Central memory CD8-positive, alpha-beta T cell (primary cell): ENCODE measurements at regions not wholly inside any gene's neighbourhood (a gene's known extent, or its start where the extent isn't known, plus 50 kb on each side); places are given as distances from the start of the nearest gene placed in this dataset.

ENCODE experiments used
- ATAC-seq: fragments of 150-1000 bp; cut with Tn5 transposase; replicated peaks from 2 replicates; pipeline ENCODE4 v1.10.0; 2022; ENCODE audit warnings: mild to moderate bottlenecking, moderate FRiP score, moderate number of reproducible peaks; ENCODE audit not compliant: poor library complexity, severe bottlenecking; ENCODE audit errors: extremely low read depth
- DNase-seq, 2 donors: peaks; one replicate each; pipeline ENCODE4 v3.0.0; 2021; ENCODE audit warnings: low spot score in 2 of 2
- H3K27ac Mint-ChIP-seq: one replicate; pipeline ENCODE4 v1.8.0; 2022; ENCODE audit warnings: low read depth, mild to moderate bottlenecking, moderate library complexity, mixed read lengths
- H3K27me3 Mint-ChIP-seq: one replicate; pipeline ENCODE4 v1.8.0; 2022; ENCODE audit warnings: mixed read lengths
- H3K36me3 Mint-ChIP-seq: one replicate; pipeline ENCODE4 v1.8.0; 2022; ENCODE audit warnings: mild to moderate bottlenecking, moderate library complexity, mixed read lengths; ENCODE audit not compliant: insufficient read depth
- H3K4me1 Mint-ChIP-seq: one replicate; pipeline ENCODE4 v1.8.0; 2022; ENCODE audit warnings: mixed read lengths
- H3K4me3 Mint-ChIP-seq: one replicate; pipeline ENCODE4 v1.8.0; 2022; ENCODE audit warnings: mild to moderate bottlenecking, moderate library complexity, mixed read lengths
- H3K9me3 Mint-ChIP-seq: one replicate; pipeline ENCODE4 v1.8.0; 2022; ENCODE audit warnings: mixed read lengths

- no peak for ATAC-seq
- Mint-ChIP-seq H3K36me3 (no peaks in the 10 kb centered on the region), H3K27me3 (no peaks in the 10 kb centered on the region), H3K9me3 (peaks cover 22% of the 10 kb centered on the region), H3K4me1 (no peaks in the 10 kb centered on the region), H3K27ac (no peak overlapping the region), H3K4me3 (no peak overlapping the region)
- no peak for DNase-seq
Observed at GRCh38 chr3:137463131-137463530, 301.0 kb upstream of the SOX14 start.

GRCh38 chr3:137464341-137464740, 299.8 kb upstream of the SOX14 start:
- peaks cover 22% of the 10 kb centered on the region for H3K9me3 Mint-ChIP-seq
- no peak overlapping the region for H3K4me3 Mint-ChIP-seq
- H3K36me3 Mint-ChIP-seq: no peaks in the 10 kb centered on the region
- no peaks in the 10 kb centered on the region for H3K27me3 Mint-ChIP-seq
- no peaks in the 10 kb centered on the region for H3K4me1 Mint-ChIP-seq
- no peak overlapping the region for H3K27ac Mint-ChIP-seq
- no peak for DNase-seq
- ATAC-seq: no peak

- DNase-seq (no peak), ATAC-seq (no peak)
- no peaks in the 10 kb centered on the region for H3K27me3 Mint-ChIP-seq
- no peak overlapping the region for H3K27ac Mint-ChIP-seq
- no peaks in the 10 kb centered on the region for H3K4me1 Mint-ChIP-seq
- H3K36me3 Mint-ChIP-seq: no peaks in the 10 kb centered on the region
- H3K4me3 Mint-ChIP-seq: no peak overlapping the region
- H3K9me3 Mint-ChIP-seq: peaks cover 11% of the 10 kb centered on the region
Observed at GRCh38 chr3:137468446-137468845, 295.7 kb upstream of the SOX14 start.

- no peak overlapping the region for H3K4me3 Mint-ChIP-seq
- no peaks in the 10 kb centered on the region for H3K27me3 Mint-ChIP-seq
- ATAC-seq (no peak), DNase-seq (no peak)
- H3K27ac Mint-ChIP-seq: no peak overlapping the region
- H3K9me3 Mint-ChIP-seq: peaks cover 11% of the 10 kb centered on the region
- no peaks in the 10 kb centered on the region for H3K36me3 Mint-ChIP-seq
- H3K4me1 Mint-ChIP-seq: no peaks in the 10 kb centered on the region
Observed at GRCh38 chr3:137469263-137469662, 294.9 kb upstream of the SOX14 start.

GRCh38 chr3:137471130-137471529, 293.0 kb upstream of the SOX14 start:
- Mint-ChIP-seq H3K4me3 (no peak overlapping the region), H3K27me3 (no peaks in the 10 kb centered on the region), H3K4me1 (no peaks in the 10 kb centered on the region), H3K27ac (no peak overlapping the region), H3K9me3 (peaks cover 12% of the 10 kb centered on the region), H3K36me3 (no peaks in the 10 kb centered on the region)
- no peak for DNase-seq
- no peak for ATAC-seq

GRCh38 chr3:137471558-137472204, 292.4 kb upstream of the SOX14 start:
- Mint-ChIP-seq H3K9me3 (peaks cover 13% of the 10 kb centered on the region), H3K4me3 (no peak overlapping the region), H3K27ac (no peak overlapping the region), H3K36me3 (no peaks in the 10 kb centered on the region), H3K27me3 (no peaks in the 10 kb centered on the region), H3K4me1 (no peaks in the 10 kb centered on the region)
- ATAC-seq (no peak), DNase-seq (no peak)

- no peak overlapping the region for H3K27ac Mint-ChIP-seq
- no peaks in the 10 kb centered on the region for H3K36me3 Mint-ChIP-seq
- no peak for ATAC-seq
Observed at GRCh38 chr3:137477614-137478013, 286.5 kb upstream of the SOX14 start.

GRCh38 chr3:137509354-137510045, 254.6 kb upstream of the SOX14 start:
- DNase-seq (no peak), ATAC-seq (no peak)
- no peak overlapping the region for H3K27ac Mint-ChIP-seq
- no peaks in the 10 kb centered on the region for H3K36me3 Mint-ChIP-seq
- H3K27me3 Mint-ChIP-seq: no peaks in the 10 kb centered on the region
- H3K4me1 Mint-ChIP-seq: no peaks in the 10 kb centered on the region
- no peaks in the 10 kb centered on the region for H3K9me3 Mint-ChIP-seq
- no peak overlapping the region for H3K4me3 Mint-ChIP-seq

More at GRCh38 chr3:137477614-137478013, 286.5 kb upstream of the SOX14 start:
- H3K9me3 Mint-ChIP-seq: peaks cover 7% of the 10 kb centered on the region
- no peaks in the 10 kb centered on the region for H3K4me1 Mint-ChIP-seq
- no peak for DNase-seq
- no peaks in the 10 kb centered on the region for H3K27me3 Mint-ChIP-seq
- H3K4me3 Mint-ChIP-seq: no peak overlapping the region

GRCh38 chr3:137511655-137512054, 252.5 kb upstream of the SOX14 start:
- Mint-ChIP-seq H3K9me3 (no peaks in the 10 kb centered on the region), H3K4me3 (no peak overlapping the region), H3K36me3 (no peaks in the 10 kb centered on the region), H3K27ac (no peak overlapping the region), H3K27me3 (no peaks in the 10 kb centered on the region), H3K4me1 (no peaks in the 10 kb centered on the region)
- DNase-seq: no peak
- ATAC-seq: no peak

GRCh38 chr3:137514853-137515252, 249.3 kb upstream of the SOX14 start:
- H3K27ac Mint-ChIP-seq: no peak overlapping the region

GRCh38 chr3:137519602-137520001, 244.5 kb upstream of the SOX14 start:
- no peak overlapping the region for H3K4me3 Mint-ChIP-seq
- no peaks in the 10 kb centered on the region for H3K4me1 Mint-ChIP-seq
- no peaks in the 10 kb centered on the region for H3K36me3 Mint-ChIP-seq
- no peaks in the 10 kb centered on the region for H3K27me3 Mint-ChIP-seq
- no peak overlapping the region for H3K27ac Mint-ChIP-seq
- H3K9me3 Mint-ChIP-seq: peaks cover 6% of the 10 kb centered on the region
- ATAC-seq (no peak), DNase-seq (no peak)

More at GRCh38 chr3:137514853-137515252, 249.3 kb upstream of the SOX14 start:
- Mint-ChIP-seq H3K9me3 (peaks cover 6% of the 10 kb centered on the region), H3K4me1 (no peaks in the 10 kb centered on the region), H3K36me3 (no peaks in the 10 kb centered on the region), H3K4me3 (no peak overlapping the region), H3K27me3 (no peaks in the 10 kb centered on the region)
- DNase-seq (no peak), ATAC-seq (no peak)

- Mint-ChIP-seq H3K27me3 (no peaks in the 10 kb centered on the region), H3K9me3 (peaks cover 12% of the 10 kb centered on the region), H3K27ac (no peak overlapping the region), H3K4me3 (no peak overlapping the region), H3K4me1 (no peaks in the 10 kb centered on the region), H3K36me3 (no peaks in the 10 kb centered on the region)
- no peak for ATAC-seq
- DNase-seq: no peak
Observed at GRCh38 chr3:137524751-137525150, 239.4 kb upstream of the SOX14 start.

GRCh38 chr3:137525471-137525870, 238.6 kb upstream of the SOX14 start:
- ATAC-seq (no peak), DNase-seq (no peak)
- Mint-ChIP-seq H3K4me1 (no peaks in the 10 kb centered on the region), H3K27me3 (no peaks in the 10 kb centered on the region), H3K36me3 (no peaks in the 10 kb centered on the region), H3K27ac (no peak overlapping the region), H3K4me3 (no peak overlapping the region), H3K9me3 (peaks cover 13% of the 10 kb centered on the region)
